Inflammatory macrophage treated with lipopolysaccharide for 1 hour (primary cell): ENCODE measurements at regions not wholly inside any gene's neighbourhood (a gene's known extent, or its start where the extent isn't known, plus 50 kb on each side); places are given as distances from the start of the nearest gene placed in this dataset.
A peak's percentile ranks its signal among the peaks of the same experiment; 100 is the strongest.

Experiments used
- DNase-seq, 2 donors: peaks; one replicate each; pipeline ENCODE4 v3.0.0-alpha.2; 2020 to 2022

GRCh38 chr10:61317706-61318105 is 135.5 kb downstream of the TMEM26 start:
- peak in 1 of 2 donors; percentile 3 for DNase-seq

DNA sequence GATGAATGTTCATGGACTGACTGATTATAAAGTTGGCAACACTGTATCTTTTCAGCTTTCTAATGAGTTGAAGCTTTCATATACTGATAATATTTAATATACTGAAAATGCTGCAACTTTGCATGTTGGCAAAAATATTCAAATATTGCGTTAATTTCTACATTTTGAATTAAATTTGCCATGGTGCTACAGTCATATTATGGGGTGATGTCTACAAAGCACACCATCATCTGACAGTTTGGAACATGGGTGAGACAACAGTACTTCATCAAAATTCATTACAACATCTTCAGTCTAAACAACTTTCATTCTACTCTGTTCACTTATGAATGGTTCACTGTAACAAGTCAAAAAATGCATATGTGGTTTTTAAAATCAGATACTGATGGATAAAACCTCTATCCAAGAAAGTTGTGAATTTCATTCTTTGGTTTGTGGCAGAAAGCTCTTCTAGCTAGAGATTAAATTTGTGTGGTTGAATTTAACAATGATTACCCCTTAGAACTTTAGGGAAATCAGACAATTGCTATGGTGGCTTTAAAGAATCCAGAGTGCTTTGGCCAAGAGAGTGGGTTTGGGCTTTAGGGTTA is 136.4 kb downstream of the TMEM26 start:
- DNase-seq: no peak

GRCh38 chr10:61314273-61314672 is 138.9 kb downstream of the TMEM26 start:
- DNase-seq: no peak

- DNase-seq: no peak
These were observed 139.7 kb downstream of the TMEM26 start for GRCh38 chr10:61313460-61313859.

DNA sequence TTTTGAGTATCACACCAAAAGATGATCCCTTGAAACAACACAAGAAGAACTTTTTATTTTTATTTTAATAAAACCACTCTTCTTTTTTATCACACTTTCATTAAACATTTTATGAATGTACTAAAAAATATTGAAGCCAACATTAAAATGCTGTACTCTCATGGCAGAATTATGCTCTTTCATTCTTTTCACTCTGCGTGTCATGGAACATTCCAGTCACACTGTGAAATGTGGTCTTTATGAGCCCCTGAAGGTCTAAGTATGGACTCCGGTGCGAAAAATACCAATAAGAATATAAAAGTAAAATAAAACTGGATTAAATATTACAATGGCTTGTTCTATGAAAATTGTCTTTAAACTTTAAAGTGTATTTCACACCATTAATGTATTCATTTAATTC is 148.4 kb downstream of the TMEM26 start:
- DNase-seq: no peak

- DNase-seq: no peak
These were observed 151.1 kb downstream of the TMEM26 start for GRCh38 chr10:61302124-61302523.

GRCh38 chr10:61301575-61301974 is 151.6 kb downstream of the TMEM26 start:
- DNase-seq: no peak

DNA sequence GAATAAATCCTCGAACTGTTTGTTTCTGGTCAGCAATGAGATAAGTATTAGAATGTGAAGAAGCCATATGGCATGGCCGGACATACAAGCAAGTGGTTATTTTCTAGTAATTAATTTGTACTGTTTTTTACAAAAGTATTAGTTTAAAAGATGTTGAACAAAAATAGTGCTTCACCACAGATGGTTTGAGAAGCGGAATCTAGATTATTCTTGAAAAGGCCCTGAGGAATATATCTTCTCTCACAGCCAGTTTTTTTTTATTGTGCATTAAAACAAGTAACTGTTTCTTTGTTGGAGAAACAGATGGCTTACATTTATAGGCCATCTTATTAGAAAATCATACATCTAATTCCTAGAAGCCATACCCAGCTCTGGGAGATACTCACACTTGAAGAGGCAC is 153.3 kb downstream of the TMEM26 start:
- DNase-seq: no peak

DNA sequence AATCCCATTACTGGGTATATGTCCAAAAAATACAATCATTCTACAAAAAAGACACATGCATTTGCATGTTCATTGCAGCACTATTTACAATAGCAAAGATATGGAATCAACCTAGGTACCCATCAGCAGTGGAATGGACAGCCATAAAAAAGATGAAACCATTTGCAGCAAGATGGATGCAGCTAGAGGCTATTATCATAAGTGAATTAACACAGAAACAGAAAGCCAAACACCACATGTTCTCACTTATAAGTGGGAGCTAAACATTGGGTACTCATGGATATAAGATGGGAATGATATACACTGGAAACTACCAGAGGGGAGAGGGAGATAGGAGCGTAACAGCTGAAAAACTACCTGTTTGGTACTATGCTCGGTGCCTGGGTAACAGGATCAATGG is 154.0 kb downstream of the TMEM26 start:
- DNase-seq: no peak

DNA sequence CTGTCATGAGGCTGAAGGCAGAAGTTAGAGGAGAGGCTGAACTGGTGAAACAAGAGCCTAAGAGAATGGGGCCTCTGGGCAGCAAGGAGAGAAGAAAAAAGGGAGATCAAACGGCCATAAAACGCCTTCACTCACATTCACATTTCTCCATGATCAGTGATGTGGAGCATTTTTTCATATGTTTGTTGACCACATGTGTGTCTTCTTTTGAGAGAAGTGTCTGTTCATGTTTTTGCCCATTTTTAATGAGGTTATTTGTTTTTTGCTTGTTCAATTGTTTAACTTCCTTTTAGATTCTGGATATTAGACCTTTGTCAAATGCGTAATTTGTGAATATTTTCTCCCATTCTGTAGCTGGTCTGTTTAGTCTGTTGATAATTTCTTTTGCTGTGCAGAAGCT is 155.0 kb downstream of the TMEM26 start:
- no peak for DNase-seq

DNA sequence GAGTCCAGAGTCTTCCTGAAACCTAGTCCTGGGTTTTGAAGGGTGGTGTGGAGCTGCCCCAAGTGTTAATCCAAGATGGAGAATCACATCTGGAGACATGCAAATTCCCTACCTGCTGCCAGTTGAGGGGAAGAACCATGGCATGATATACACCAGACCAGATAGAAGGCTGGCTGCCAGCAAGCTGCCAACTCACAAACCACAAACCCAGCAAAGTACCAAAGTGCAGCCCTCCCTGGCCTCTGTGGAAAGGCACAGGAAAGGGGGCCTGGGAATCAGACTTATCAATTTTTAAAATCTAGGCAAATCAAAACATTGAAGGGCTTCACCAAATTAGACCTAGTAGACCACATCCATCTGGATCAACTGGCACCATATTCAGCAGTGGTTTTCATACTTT is 157.0 kb downstream of the TMEM26 start:
- no peak for DNase-seq

DNA sequence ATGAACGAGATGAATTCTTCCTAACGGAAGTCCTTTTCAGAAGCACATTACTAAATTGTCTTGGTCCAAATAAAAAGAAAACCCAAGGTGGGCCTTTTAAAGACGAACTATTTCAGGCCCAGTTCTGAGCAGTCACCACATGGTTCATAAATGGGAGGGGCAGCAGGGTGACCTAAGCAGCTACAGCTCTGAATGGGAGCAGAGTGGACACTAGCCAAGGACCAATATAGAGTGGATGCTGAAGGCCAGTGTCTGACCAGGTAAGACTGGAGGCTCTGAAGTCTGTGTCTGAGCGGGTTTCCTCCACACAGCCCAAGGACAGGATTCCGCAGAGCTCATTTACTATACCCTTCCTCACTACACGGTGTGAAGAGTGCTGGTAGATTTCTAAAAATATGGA is 159.1 kb downstream of the TMEM26 start:
- DNase-seq: no peak

- no peak for DNase-seq
These were observed 163.4 kb downstream of the TMEM26 start for GRCh38 chr10:61289813-61290212.

- peak; percentile 3 to 14 for DNase-seq
These were observed 166.5 kb downstream of the TMEM26 start for GRCh38 chr10:61286686-61287085.

DNA sequence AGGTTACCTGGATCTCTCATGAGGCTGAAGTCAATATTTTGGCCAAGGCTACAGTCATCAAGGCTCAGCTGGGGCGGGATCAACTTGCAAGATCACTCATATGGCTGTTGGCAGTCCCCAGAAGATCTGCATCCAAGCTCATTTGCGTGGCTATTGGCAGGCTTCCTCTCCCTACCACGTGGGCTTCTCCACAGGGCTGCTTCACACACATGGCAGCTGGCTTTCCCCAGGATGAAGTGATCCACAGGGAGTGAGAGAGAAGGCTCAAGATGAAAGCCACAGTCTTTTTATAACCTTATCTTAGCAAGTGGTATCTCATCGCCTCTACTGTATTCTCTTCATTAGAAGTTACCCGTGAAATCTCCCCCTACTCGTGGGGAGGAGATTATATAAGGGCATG is 167.4 kb downstream of the TMEM26 start:
- DNase-seq: no peak

- peak; percentile 29 to 75 for DNase-seq
These were observed 168.8 kb downstream of the TMEM26 start for GRCh38 chr10:61284222-61284890.

- DNase-seq: no peak
These were observed 169.5 kb downstream of the TMEM26 start for GRCh38 chr10:61283481-61284221.

DNA sequence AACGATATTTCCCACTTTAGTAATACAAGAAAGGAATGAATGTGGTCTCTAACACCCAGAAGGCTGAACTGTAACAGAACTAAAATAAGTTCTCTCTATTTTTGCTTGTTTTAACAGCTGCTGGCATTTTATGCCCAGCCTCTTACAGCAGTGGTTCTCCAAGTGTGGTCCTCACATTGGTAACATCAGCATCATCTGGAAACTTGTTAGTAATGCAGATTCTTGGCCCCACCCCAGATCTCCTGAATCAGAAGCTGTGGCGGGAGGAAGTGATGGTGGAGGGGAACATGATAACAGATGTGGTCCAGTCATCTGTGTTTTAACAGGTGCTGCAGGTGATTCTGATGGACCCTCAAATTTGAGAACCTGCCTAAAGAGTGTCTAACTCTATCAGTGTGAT is 170.1 kb downstream of the TMEM26 start:
- DNase-seq: no peak

DNA sequence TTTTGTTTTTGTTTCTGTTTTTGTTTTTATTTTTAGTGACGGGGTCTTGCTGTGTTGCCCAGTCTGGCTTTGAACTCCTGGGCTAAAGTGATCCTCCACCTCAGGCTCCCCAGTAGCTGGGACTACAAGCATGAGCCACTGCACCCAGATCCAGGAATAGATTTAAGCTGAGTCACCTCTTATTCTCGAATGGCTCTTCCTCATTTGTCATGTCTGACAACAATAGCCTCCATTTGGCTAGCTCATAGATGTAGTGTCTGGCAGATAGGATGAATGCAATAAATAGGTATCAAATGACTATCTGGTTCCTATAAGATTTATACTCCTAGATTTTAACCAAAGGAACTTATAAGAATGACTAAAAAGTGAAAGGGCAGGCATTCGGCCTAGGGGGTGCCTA is 172.9 kb downstream of the TMEM26 start:
- no peak for DNase-seq

DNA sequence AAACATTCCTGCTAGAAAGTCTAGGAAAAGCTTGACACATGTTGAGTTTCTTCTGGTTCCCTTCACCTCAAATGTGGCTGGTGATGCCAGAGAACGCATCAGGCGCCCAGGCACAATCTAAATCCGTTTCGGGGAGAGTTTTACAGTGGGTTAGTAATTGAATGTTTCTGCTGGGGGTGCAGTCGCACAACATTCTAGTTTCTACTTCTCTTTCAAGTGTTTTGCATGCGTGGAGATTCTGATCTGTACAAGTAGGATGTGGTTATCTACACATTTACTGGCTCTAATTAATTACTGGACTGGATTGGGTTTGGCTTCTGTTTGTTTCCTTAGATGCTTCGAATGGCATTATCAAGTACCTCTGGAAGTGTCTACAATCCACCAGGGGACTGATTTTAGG is 173.8 kb downstream of the TMEM26 start:
- DNase-seq: no peak

- no peak for DNase-seq
These were observed 174.6 kb downstream of the TMEM26 start for GRCh38 chr10:61278556-61278955.

GRCh38 chr10:61272781-61273180 is 180.4 kb downstream of the TMEM26 start:
- DNase-seq: no peak

DNA sequence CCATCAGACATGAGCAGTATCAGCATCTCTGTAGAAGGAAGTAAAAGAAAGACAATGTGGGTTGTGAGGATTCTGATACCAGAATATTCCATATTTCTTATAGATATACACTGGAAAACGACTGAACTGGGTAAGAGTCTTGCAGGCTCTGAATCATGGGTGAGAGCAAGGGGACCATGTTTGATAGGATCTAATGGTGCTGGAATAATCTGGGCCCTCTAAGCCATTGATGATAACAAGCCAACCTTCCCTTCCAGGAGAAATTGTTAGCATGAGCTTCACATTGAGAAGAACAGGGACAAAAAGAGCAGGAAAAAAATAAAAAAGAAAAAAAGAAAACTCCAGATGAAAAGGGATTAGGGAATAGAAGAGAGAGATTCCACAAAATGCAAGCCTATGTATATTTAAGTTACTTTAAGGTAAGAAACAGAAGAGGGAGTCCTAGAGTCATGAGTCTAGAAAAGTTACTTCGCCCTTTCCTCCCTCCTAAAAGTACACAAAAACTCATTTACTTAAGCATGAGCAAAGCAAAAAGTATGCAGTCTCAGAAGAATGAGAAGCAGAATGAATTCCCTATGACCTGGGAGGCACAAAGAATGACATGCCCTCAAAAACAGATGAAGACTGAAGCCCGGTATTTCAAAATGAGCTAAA is 181.9 kb downstream of the TMEM26 start:
- no peak for DNase-seq

- no peak for DNase-seq
These were observed 189.7 kb downstream of the TMEM26 start for GRCh38 chr10:61263518-61263917.
